ENCODE measurements at regions not wholly inside any gene's neighbourhood (a gene's known extent, or its start where the extent isn't known, plus 50 kb on each side); places are given as distances from the start of the nearest gene placed in this dataset.

DNA sequence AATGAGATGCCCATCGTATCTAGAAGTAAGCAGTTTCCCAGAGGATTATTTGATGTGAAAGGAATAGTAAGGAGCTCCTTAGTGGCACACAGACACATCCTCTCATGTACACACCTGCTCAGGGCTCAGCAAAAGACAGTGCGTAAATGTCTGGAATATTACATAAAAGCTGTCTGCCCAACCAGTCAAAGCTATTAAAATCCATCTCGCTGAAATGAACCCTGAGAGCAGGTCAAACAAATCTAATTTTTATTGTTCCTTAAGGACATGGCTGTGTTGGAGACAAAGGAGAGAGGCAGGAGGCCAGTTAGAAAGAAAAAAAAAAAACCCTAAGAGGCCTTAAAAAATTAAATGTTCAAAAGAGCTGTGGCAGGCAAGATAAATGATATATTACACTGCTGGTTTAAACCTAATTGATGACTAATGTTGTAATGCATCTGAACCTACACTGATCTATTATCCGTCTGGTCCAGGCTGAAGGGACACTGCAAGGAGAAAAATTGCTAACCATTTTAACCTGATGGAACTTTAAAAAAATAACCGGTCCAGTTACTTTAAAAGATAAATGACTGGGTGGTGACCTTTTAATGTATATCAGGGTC lies 58.5 kb upstream of the FGGY start:
- Histone ChIP-seq H3K27me3 (ENCODE audit: control insufficient read depth in 2 of 2, insufficient read depth in 2 of 2, low read length in 2 of 2) (no peaks in the 10 kb centered on the region; a peak in 1 of 5 replicates), H3K4me1 (replicated peaks in 1 of 2; ENCODE audit: control insufficient read depth in 2 of 2, insufficient read depth in 2 of 2, low read length in 2 of 2) (no peaks in the 10 kb centered on the region), H3K36me3 (ENCODE audit: control insufficient read depth, insufficient read depth, low read length) (no peaks in the 10 kb centered on the region), H3K79me2 (ENCODE audit: control insufficient read depth, insufficient read depth, low read length) (no peaks in the 10 kb centered on the region), H3K4me3 (no peak overlapping the region), H3K4me2 (ENCODE audit: insufficient read depth, low read length) (no peak overlapping the region), H3K9me1 (ENCODE audit: control insufficient read depth, insufficient read depth, low read length) (no peaks in the 10 kb centered on the region), H2AFZ (ENCODE audit: low read depth, low read length) (no peak overlapping the region), H3K9me3 (replicated peaks; ENCODE audit: control insufficient read depth, insufficient read depth, low read depth, low read length) (no peaks in the 10 kb centered on the region), H3K27ac (ENCODE audit: extremely low read depth, low read depth, low read length) (no peak overlapping the region), H3K9ac (ENCODE audit: insufficient read depth in 1 of 2, low read depth in 2 of 2, low read length in 2 of 2) (no peak overlapping the region), H4K20me1 (replicated peaks; ENCODE audit: control insufficient read depth, insufficient read depth, low read length) (no peaks in the 10 kb centered on the region)
- ATAC-seq: no peak
- intact Hi-C loops (cut with micrococcal nuclease) (no loop called here), in situ Hi-C loops (cut with MboI) (no loop called here)
- no peak for DNase-seq (ENCODE audit: extremely low read depth in 1 of 4, low spot score in 3 of 4)
- no peak for FAIRE-seq
- ChIA-PET CTCF (ENCODE audit: low intra/inter-chr PET ratio) (interaction anchor here (0.7 kb wide), 1 partner anchor 470 kb away, joined by 3 read pairs; no protein-coding TSS in a partner anchor), POLR2A (interaction anchor here (0.9 kb wide), 1 partner anchor 9 kb away, joined by 3 read pairs; no protein-coding TSS in a partner anchor)
- no TSS peak for BruUV-seq (replicated peaks)
- 1% methylated on average over 5 of the region's 5 CpGs for WGBS (ENCODE audit: insufficient coverage, low coverage, missing lambda C conversion rate)
- TF ChIP-seq, protein P1, sequence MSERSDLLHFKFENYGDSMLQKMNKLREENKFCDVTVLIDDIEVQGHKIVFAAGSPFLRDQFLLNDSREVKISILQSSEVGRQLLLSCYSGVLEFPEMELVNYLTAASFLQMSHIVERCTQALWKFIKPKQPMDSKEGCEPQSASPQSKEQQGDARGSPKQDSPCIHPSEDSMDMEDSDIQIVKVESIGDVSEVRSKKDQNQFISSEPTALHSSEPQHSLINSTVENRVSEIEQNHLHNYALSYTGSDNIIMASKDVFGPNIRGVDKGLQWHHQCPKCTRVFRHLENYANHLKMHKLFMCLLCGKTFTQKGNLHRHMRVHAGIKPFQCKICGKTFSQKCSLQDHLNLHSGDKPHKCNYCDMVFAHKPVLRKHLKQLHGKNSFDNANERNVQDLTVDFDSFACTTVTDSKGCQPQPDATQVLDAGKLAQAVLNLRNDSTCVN (CRISPR knock-in tag; IDR thresholded peaks at IDR 0.05): no peak
- no peak for TF ChIP-seq GATAD2B (IDR thresholded peaks at IDR 0.05; ENCODE audit: borderline replicate concordance)
- TF ChIP-seq HDAC6 (IDR thresholded peaks at IDR 0.05; ENCODE audit: low read depth, low read length): no peak
- no peak for TF ChIP-seq PTRF (tag; IDR thresholded peaks at IDR 0.05)

DNA sequence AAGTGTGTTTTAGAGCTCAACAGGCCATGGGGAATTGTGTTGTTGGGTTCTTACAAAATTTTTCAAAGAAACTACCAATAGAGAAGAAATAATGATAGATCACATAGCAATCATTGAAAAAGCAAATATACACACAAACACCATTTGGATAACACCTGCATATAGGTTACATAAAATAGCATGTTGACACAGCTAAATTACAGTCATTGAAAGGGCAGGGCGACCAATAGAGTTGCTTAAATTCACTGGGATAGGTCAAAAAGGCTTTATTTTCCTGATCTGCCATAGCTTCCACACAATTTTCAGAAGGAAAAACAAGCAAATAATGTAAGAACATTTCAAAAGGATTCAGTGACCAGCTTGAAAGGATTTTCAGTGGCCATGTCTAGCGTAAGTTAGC lies 57.9 kb upstream of the FGGY start:
- Histone ChIP-seq H2AFZ (ENCODE audit: low read depth, low read length) (no peak overlapping the region), H3K9me3 (replicated peaks; ENCODE audit: control insufficient read depth, insufficient read depth, low read depth, low read length) (no peaks in the 10 kb centered on the region), H3K27me3 (ENCODE audit: control insufficient read depth in 2 of 2, insufficient read depth in 2 of 2, low read length in 2 of 2) (no peaks in the 10 kb centered on the region; a peak in 1 of 5 replicates), H3K4me2 (ENCODE audit: insufficient read depth, low read length) (no peak overlapping the region), H3K4me1 (replicated peaks in 1 of 2; ENCODE audit: control insufficient read depth in 2 of 2, insufficient read depth in 2 of 2, low read length in 2 of 2) (no peaks in the 10 kb centered on the region), H3K9me1 (ENCODE audit: control insufficient read depth, insufficient read depth, low read length) (no peaks in the 10 kb centered on the region), H3K9ac (ENCODE audit: insufficient read depth in 1 of 2, low read depth in 2 of 2, low read length in 2 of 2) (no peak overlapping the region), H3K79me2 (ENCODE audit: control insufficient read depth, insufficient read depth, low read length) (no peaks in the 10 kb centered on the region), H3K27ac (ENCODE audit: extremely low read depth, low read depth, low read length) (no peak overlapping the region), H4K20me1 (replicated peaks; ENCODE audit: control insufficient read depth, insufficient read depth, low read length) (no peaks in the 10 kb centered on the region), H3K4me3 (no peak overlapping the region), H3K36me3 (ENCODE audit: control insufficient read depth, insufficient read depth, low read length) (no peaks in the 10 kb centered on the region)
- no peak for FAIRE-seq
- intact Hi-C loops (cut with micrococcal nuclease): no loop called here
- ChIA-PET POLR2A (no interaction called here), CTCF (ENCODE audit: low intra/inter-chr PET ratio) (no interaction called here)
- BruUV-seq (replicated peaks): no TSS peak
- ATAC-seq: no peak
- no peak for TF ChIP-seq EZH2 (IDR thresholded peaks at IDR 0.05; ENCODE audit: borderline replicate concordance, low read depth, low read length)
- TF ChIP-seq CSDE1 (IDR thresholded peaks at IDR 0.05): no peak
- no peak for TF ChIP-seq ZNF274 (IDR thresholded peaks at IDR 0.05; ENCODE audit: borderline replicate concordance, low read depth, low read length)
- no peak for TF ChIP-seq OTX1 (CRISPR knock-in tag; IDR thresholded peaks at IDR 0.05)
- TF ChIP-seq SIN3B (IDR thresholded peaks at IDR 0.05; ENCODE audit: low read depth): no peak
- TF ChIP-seq FOXJ2 (tag; IDR thresholded peaks at IDR 0.05): no peak
- no peak for TF ChIP-seq KDM2B (CRISPR knock-in tag; IDR thresholded peaks at IDR 0.05)
- TF ChIP-seq ZNF165 (CRISPR knock-in tag; IDR thresholded peaks at IDR 0.05; ENCODE audit: borderline replicate concordance): no peak
- no peak for TF ChIP-seq NFRKB (IDR thresholded peaks at IDR 0.05; ENCODE audit: low read depth)
- no peak for TF ChIP-seq NR2F6 (CRISPR knock-in tag; IDR thresholded peaks at IDR 0.05)
- TF ChIP-seq FOXP4 (CRISPR knock-in tag; IDR thresholded peaks at IDR 0.05; ENCODE audit: borderline replicate concordance): no peak
- DNase-seq (ENCODE audit: extremely low read depth in 1 of 4, low spot score in 3 of 4): no peak
- WGBS (ENCODE audit: insufficient coverage, low coverage, missing lambda C conversion rate): 0% methylated on average over 2 of the region's 2 CpGs
- in situ Hi-C loops (cut with MboI): no loop called here
